GM21381 (cell line): ENCODE measurements at regions not wholly inside any gene's neighbourhood (a gene's known extent, or its start where the extent isn't known, plus 50 kb on each side); places are given as distances from the start of the nearest gene placed in this dataset.
"Not testable (repeated sequence)": the region's sequence is repeated elsewhere in the genome, so short reads cannot be mapped to it uniquely, and the experiment has no call there.

Experiments used
- ATAC-seq: cut with Tn5 transposase; IDR thresholded peaks from one replicate; pipeline ENCODE4 v1.9.1; 2021; ENCODE audit warnings: mild to moderate bottlenecking, moderate library complexity; ENCODE audit not compliant: unreplicated experiment

GRCh38 chr3:20668411-20668810 is 482.4 kb upstream of the SGO1 start:
- ATAC-seq: no peak

- ATAC-seq: no peak
Measured at GRCh38 chr3:20666091-20666490, 480.1 kb upstream of the SGO1 start.

- no peak for ATAC-seq
Measured at GRCh38 chr3:20658491-20658890, 472.5 kb upstream of the SGO1 start.

GRCh38 chr3:20657560-20657959 is 471.6 kb upstream of the SGO1 start:
- no peak for ATAC-seq

- no peak for ATAC-seq
Measured at GRCh38 chr3:20652231-20652986, 466.4 kb upstream of the SGO1 start.

GRCh38 chr3:20648921-20649381 is 462.9 kb upstream of the SGO1 start:
- ATAC-seq: no peak

DNA sequence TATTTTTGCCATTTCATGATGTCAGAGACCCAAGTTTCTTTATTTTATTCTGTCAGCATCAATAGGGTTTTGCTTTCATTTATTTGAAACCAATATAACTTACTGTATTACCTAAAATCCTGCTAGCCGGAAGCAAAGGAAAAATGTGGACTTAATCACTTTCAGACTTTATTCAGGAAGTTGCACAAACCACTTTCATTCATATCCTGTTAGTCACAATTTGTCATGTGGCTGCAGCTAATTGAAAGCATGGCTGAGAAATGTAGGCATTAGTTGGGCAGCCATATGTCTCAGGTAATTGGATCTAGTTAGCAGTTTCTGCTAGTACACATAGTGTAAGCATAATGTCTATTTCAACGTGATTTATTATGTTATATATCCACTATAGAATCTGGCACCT is 462.3 kb upstream of the SGO1 start:
- no peak for ATAC-seq

- ATAC-seq: no peak
Measured at GRCh38 chr3:20646425-20646824, 460.4 kb upstream of the SGO1 start.

- ATAC-seq: no peak
Measured at GRCh38 chr3:20645340-20645739, 459.3 kb upstream of the SGO1 start.

GRCh38 chr3:20637729-20638128 is 451.7 kb upstream of the SGO1 start:
- no peak for ATAC-seq

- no peak for ATAC-seq
Measured at GRCh38 chr3:20622304-20622703, 436.3 kb upstream of the SGO1 start.

DNA sequence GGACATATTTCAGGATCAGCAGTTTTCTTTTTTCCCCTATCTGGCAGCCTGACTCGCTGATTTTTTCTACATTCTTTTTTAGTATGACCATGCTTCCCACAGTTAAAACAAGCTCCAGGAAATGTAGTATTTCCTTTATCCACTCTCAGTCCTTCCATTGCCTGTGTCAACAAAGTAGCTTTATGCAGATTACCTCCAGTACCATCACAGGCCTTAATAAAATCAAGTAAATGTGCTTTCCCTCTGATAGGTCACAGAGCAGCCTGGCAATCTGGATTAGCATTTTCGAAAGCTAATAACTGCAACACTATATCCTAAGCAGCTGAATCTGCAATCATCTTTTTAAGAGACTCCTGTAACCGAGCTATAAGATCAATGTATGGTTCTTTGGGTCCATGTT is 432.6 kb upstream of the SGO1 start:
- not testable (repeated sequence) for ATAC-seq

DNA sequence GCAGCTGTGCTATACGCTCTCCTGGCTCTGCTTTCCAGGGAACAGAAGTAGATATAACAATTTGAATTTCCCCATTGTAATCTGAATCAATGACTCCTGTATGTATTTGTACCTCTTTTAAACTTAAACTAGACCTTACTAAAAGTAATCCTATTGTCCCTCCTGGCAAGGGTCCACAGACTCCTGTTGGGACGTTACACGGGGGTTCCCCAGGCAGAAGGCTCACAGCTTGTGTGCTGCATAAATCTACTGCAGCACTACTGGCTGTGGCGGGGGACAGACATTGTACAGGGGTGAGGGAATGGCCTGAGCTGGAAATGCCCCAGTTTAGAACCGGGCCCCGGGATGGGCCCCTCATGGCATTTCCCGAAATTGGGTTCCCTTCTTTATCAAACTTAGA is 432.2 kb upstream of the SGO1 start:
- ATAC-seq: not testable (repeated sequence)

- not testable (repeated sequence) for ATAC-seq
Measured at GRCh38 chr3:20615982-20616381, 430.0 kb upstream of the SGO1 start.

GRCh38 chr3:20608054-20608738 is 422.2 kb upstream of the SGO1 start:
- ATAC-seq: no peak

- ATAC-seq: no peak
Measured at GRCh38 chr3:20604659-20605058, 418.7 kb upstream of the SGO1 start.

- ATAC-seq: no peak
Measured at GRCh38 chr3:20589275-20589674, 403.3 kb upstream of the SGO1 start.

GRCh38 chr3:20588781-20589180 is 402.8 kb upstream of the SGO1 start:
- no peak for ATAC-seq

DNA sequence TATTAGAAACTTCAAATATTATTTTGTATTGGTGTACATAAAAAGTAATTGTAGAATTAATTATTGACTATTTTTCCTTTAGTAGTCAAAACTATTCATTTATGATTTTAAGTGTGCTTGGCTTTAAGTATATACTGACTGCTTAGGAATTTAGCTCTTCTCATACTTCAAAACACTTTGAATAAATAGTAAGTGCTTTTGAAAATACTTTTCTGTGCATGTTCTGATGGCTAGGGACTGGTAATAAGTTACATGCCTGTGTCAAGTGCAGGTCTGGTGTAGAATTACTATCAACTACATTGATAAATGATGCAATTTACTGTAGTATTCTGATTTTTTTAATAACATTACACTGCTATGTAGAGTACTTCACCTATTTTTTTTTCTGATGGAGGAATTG is 397.6 kb upstream of the SGO1 start:
- ATAC-seq: no peak

GRCh38 chr3:20576228-20576627 is 390.2 kb upstream of the SGO1 start:
- no peak for ATAC-seq

DNA sequence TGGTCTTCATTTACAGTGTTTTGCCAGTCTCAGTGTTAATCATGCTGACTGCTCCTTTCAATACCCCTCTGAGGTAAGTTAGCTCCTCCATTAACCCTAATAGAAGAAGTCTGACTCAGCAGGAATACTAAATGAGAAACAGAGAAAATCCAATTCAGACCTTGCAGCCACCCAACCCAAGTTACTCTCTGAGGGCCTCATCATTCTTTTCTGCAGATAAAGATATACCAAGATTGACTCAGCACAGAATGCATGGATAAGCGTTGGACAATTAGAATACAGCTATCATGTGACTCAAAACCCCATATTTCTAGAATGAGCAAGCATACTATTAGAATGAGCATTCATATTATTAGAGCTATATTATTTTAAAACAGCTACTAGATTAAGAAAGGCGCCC is 389.1 kb upstream of the SGO1 start:
- no peak for ATAC-seq

DNA sequence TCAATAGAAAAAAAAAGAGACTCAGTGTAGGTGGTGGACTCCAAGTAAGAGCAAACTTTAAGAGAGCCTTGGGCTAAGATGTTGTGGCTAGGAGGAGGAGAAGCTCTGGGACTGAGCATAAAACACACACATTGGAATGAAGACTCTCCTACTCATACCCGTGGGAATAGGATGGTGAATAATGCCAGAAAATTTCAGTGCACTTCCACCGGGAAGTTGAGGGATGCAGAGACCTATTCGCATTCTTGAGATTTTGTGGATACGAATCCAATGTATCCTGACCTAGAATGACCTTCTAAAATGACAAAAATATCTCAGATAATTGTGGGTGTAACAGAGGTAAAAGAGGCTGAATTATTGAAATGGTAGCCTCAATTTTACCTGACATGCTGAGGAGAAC is 388.7 kb upstream of the SGO1 start:
- no peak for ATAC-seq
